HG03196 (cell line): ENCODE measurements at regions not wholly inside any gene's neighbourhood (a gene's known extent, or its start where the extent isn't known, plus 50 kb on each side); places are given as distances from the start of the nearest gene placed in this dataset.

Source experiments
- ATAC-seq: cut with Tn5 transposase; IDR thresholded peaks from one replicate; pipeline ENCODE4 v1.9.1; 2021; ENCODE audit not compliant: unreplicated experiment

- ATAC-seq: peak; percentile 52
Measured at GRCh38 chr4:115956054-115956796, 842.8 kb upstream of the NDST4 start.

- no peak for ATAC-seq
Measured at GRCh38 chr4:115950806-115951205, 837.4 kb upstream of the NDST4 start.

- peak; percentile 83 for ATAC-seq
Measured at GRCh38 chr4:115949974-115950743, 836.7 kb upstream of the NDST4 start.

GRCh38 chr4:115945026-115945425 is 831.6 kb upstream of the NDST4 start:
- no peak for ATAC-seq

- ATAC-seq: no peak
Measured at GRCh38 chr4:115944146-115944905, 830.9 kb upstream of the NDST4 start.

- no peak for ATAC-seq
Measured at GRCh38 chr4:115938764-115939443, 825.5 kb upstream of the NDST4 start.

GRCh38 chr4:115929373-115929772 is 816.0 kb upstream of the NDST4 start:
- no peak for ATAC-seq

GRCh38 chr4:115927382-115927781 is 814.0 kb upstream of the NDST4 start:
- no peak for ATAC-seq

- ATAC-seq: no peak
Measured at GRCh38 chr4:115923152-115923551, 809.7 kb upstream of the NDST4 start.

- no peak for ATAC-seq
Measured at GRCh38 chr4:115920637-115921036, 807.2 kb upstream of the NDST4 start.

- ATAC-seq: no peak
Measured at GRCh38 chr4:115918149-115918548, 804.7 kb upstream of the NDST4 start.

GRCh38 chr4:115906428-115906827 is 793.0 kb upstream of the NDST4 start:
- ATAC-seq: no peak

- no peak for ATAC-seq
Measured at GRCh38 chr4:115883847-115884246, 770.4 kb upstream of the NDST4 start.

GRCh38 chr4:115883231-115883630 is 769.8 kb upstream of the NDST4 start:
- no peak for ATAC-seq

GRCh38 chr4:115873048-115873447 is 759.6 kb upstream of the NDST4 start:
- no peak for ATAC-seq

GRCh38 chr4:115871596-115871995 is 758.2 kb upstream of the NDST4 start:
- no peak for ATAC-seq

- no peak for ATAC-seq
Measured at GRCh38 chr4:115866364-115866896, 753.0 kb upstream of the NDST4 start.

- ATAC-seq: no peak
Measured at GRCh38 chr4:115865736-115866135, 752.3 kb upstream of the NDST4 start.

- ATAC-seq: peak; percentile 9
Measured at GRCh38 chr4:115852767-115853091, 739.3 kb upstream of the NDST4 start.

GRCh38 chr4:115851918-115852766 is 738.7 kb upstream of the NDST4 start:
- ATAC-seq: peak; percentile 91
